DND-41 (cell line): ENCODE measurements at regions not wholly inside any gene's neighbourhood (a gene's known extent, or its start where the extent isn't known, plus 50 kb on each side); places are given as distances from the start of the nearest gene placed in this dataset.

ENCODE experiments used
- CTCF ChIP-seq: IDR thresholded peaks from 2 replicates; pipeline ENCODE4 v1.5.1; 2012; ENCODE audit warnings: borderline replicate concordance, low read length, moderate library complexity, mild to moderate bottlenecking; ENCODE audit not compliant: poor library complexity, severe bottlenecking; ENCODE audit errors: extremely low read depth
- EZH2 ChIP-seq: IDR thresholded peaks from 3 replicates; pipeline ENCODE4 v1.6.1; 2012; ENCODE audit warnings: borderline replicate concordance, low read depth, mild to moderate bottlenecking, moderate library complexity, low read length, inconsistent platforms; ENCODE audit not compliant: severe bottlenecking

DNA sequence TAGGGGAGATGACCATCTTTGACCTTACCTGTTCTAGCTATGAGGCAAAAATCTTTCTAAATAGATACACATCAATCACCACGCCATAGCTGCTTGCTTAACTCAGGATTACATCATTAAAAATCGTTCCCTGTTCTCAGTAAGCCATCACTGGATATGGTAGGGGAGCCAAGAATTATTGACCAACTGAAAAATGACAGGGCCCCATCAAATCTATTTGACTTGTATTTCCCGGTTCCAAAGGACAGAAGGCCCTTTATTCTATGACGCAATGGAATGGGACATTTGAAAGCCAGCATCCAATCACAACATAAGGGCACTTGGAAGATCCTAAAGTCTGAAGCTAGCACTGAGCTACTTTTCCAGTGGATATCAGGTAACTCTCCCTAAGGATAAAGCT, 75.6 kb upstream of the NOCT start:
- no peak for TF ChIP-seq CTCF
- no peak for TF ChIP-seq EZH2
